Liver (tissue), 8 donors: ENCODE measurements at regions not wholly inside any gene's neighbourhood (a gene's known extent, or its start where the extent isn't known, plus 50 kb on each side); places are given as distances from the start of the nearest gene placed in this dataset.

Experiments used
- DNase-seq: peaks from one replicate; pipeline ENCODE4 v3.0.0-alpha.2; 2017; ENCODE audit warnings: low spot score
- H3K27ac ChIP-seq, 2 donors: one replicate each; pipeline ENCODE4 v1.7.0; 2013; ENCODE audit warnings: inconsistent platforms in 2 of 2, low read length in 2 of 2, control low read depth in 1 of 2, low read depth in 1 of 2, mild to moderate bottlenecking in 1 of 2
- H3K27me3 ChIP-seq, 4 donors: one replicate each; pipeline versions ENCODE4 v1.6.1 to v1.7.0; 2013; ENCODE audit warnings: low read length in 3 of 4, inconsistent platforms in 1 of 4, mild to moderate bottlenecking in 1 of 4, moderate library complexity in 1 of 4; ENCODE audit not compliant: control insufficient read depth in 4 of 4, insufficient read depth in 4 of 4
- H3K36me3 ChIP-seq, 4 donors: one replicate each; pipeline versions ENCODE4 v1.6.1 to v1.7.0; 2013; ENCODE audit warnings: low read length in 3 of 4, mild to moderate bottlenecking in 3 of 4, low read depth in 1 of 4, moderate library complexity in 1 of 4; ENCODE audit not compliant: control insufficient read depth in 4 of 4, insufficient read depth in 3 of 4
- H3K4me1 ChIP-seq, 4 donors: one replicate each; pipeline versions ENCODE4 v1.6.1 to v1.7.0; 2013; ENCODE audit warnings: low read length in 3 of 4, mild to moderate bottlenecking in 3 of 4, moderate library complexity in 1 of 4; ENCODE audit not compliant: control insufficient read depth in 4 of 4, insufficient read depth in 4 of 4
- H3K4me3 ChIP-seq, 3 donors: one replicate each; pipeline versions ENCODE4 v1.6.1 to v1.7.0; 2013; ENCODE audit warnings: low read length in 3 of 3, control low read depth in 1 of 3, low read depth in 1 of 3, mild to moderate bottlenecking in 1 of 3
- H3K9ac ChIP-seq, 2 donors: one replicate each; pipeline ENCODE4 v1.7.0; 2013; ENCODE audit warnings: low read length in 2 of 2, mild to moderate bottlenecking in 2 of 2, moderate library complexity in 2 of 2, control low read depth in 1 of 2, low read depth in 1 of 2
- H3K9me3 ChIP-seq, 4 donors: one replicate each; pipeline versions ENCODE4 v1.6.1 to v1.7.0; 2013; ENCODE audit warnings: low read length in 3 of 4; ENCODE audit not compliant: control insufficient read depth in 4 of 4
- ATF3 ChIP-seq: IDR thresholded peaks from 2 replicates; pipeline ENCODE4 v1.6.1; 2016; ENCODE audit warnings: antibody characterized with exemption
- CTCF ChIP-seq: fragments of 150-350 bp; IDR thresholded peaks from 2 replicates; pipeline ENCODE4 v1.5.1; 2017; ENCODE audit warnings: improper control_type of control experiment, low read depth, low read length; ENCODE audit not compliant: missing input control
- EGR1 ChIP-seq, 2 donors: IDR thresholded peaks; 2 replicates each; pipeline ENCODE4 v1.6.1; 2016 to 2018; ENCODE audit warnings: antibody characterized with exemption in 2 of 2, low read depth in 2 of 2
- FOXA1 ChIP-seq: IDR thresholded peaks from 2 replicates; pipeline ENCODE4 v1.6.1; 2016; ENCODE audit warnings: antibody characterized with exemption
- FOXA2 ChIP-seq: IDR thresholded peaks from 2 replicates; pipeline ENCODE4 v1.6.1; 2016; ENCODE audit warnings: antibody characterized with exemption
- GABPA ChIP-seq, 2 donors: IDR thresholded peaks in 1 of 2; conservative IDR thresholded peaks in 1 of 2; 2 replicates each; pipeline ENCODE4 v1.6.1; 2016; ENCODE audit warnings: antibody characterized with exemption in 2 of 2, mild to moderate bottlenecking in 1 of 2, moderate library complexity in 1 of 2
- HNF4A ChIP-seq, 2 donors: conservative IDR thresholded peaks; 2 replicates each; pipeline ENCODE4 v1.6.1; 2016; ENCODE audit warnings: antibody characterized with exemption in 2 of 2, mild to moderate bottlenecking in 2 of 2
- HNF4G ChIP-seq: IDR thresholded peaks from 2 replicates; pipeline ENCODE4 v1.6.1; 2016; ENCODE audit warnings: antibody characterized with exemption
- JUND ChIP-seq, 2 donors: IDR thresholded peaks; 2 replicates each; pipeline ENCODE4 v1.6.1; 2016; ENCODE audit warnings: antibody characterized with exemption in 2 of 2
- MAX ChIP-seq: IDR thresholded peaks from 2 replicates; pipeline ENCODE4 v1.6.1; 2016; ENCODE audit warnings: antibody characterized with exemption
- NR2F2 ChIP-seq: IDR thresholded peaks from 2 replicates; pipeline ENCODE4 v1.6.1; 2016; ENCODE audit warnings: antibody characterized with exemption
- RAD21 ChIP-seq, 2 donors: IDR thresholded peaks; 2 replicates each; pipeline ENCODE4 v1.6.1; 2016; ENCODE audit warnings: antibody characterized with exemption in 2 of 2, mild to moderate bottlenecking in 2 of 2
- REST ChIP-seq: IDR thresholded peaks from 2 replicates; pipeline ENCODE4 v1.6.1; 2016; ENCODE audit warnings: antibody characterized with exemption, mild to moderate bottlenecking
- RXRA ChIP-seq, 2 donors: IDR thresholded peaks; 2 replicates each; pipeline ENCODE4 v1.6.1; 2017 to 2018; ENCODE audit warnings: antibody characterized with exemption in 2 of 2, mild to moderate bottlenecking in 1 of 2
- SP1 ChIP-seq: IDR thresholded peaks from 2 replicates; pipeline ENCODE4 v1.6.1; 2018; ENCODE audit warnings: antibody characterized with exemption, mild to moderate bottlenecking
- TAF1 ChIP-seq: conservative IDR thresholded peaks from 2 replicates; pipeline ENCODE4 v1.6.1; 2016; ENCODE audit warnings: antibody characterized with exemption, mild to moderate bottlenecking
- YY1 ChIP-seq: IDR thresholded peaks from 2 replicates; pipeline ENCODE4 v1.6.1; 2016; ENCODE audit warnings: antibody characterized with exemption, mild to moderate bottlenecking
- ZBTB33 ChIP-seq: IDR thresholded peaks from 2 replicates; pipeline ENCODE4 v1.6.1; 2016; ENCODE audit warnings: antibody characterized with exemption
- WGBS: extraction: QIAGEN DNeasy Blood & Tissue Kit; methylation state at CpG from one replicate; pipeline ENCODE4 v1.1.7; 2013; 5-methylcytosine and 5-hydroxymethylcytosine counted together
- donor health status: healthy.
- donor health status: healthy.
- donor health status: healthy.
- donor health status: healthy.
- donor health status: healthy.

- H3K4me3 ChIP-seq, result no peak overlapping the region
- H3K4me1 ChIP-seq, result peaks cover 0 to 3% (median 0%) of the 10 kb centered on the region in 4 donors
- H3K27ac ChIP-seq, result no peak overlapping the region
- no peaks in the 10 kb centered on the region for H3K36me3 ChIP-seq
- H3K27me3 ChIP-seq, result no peaks in the 10 kb centered on the region
- TF ChIP-seq ZBTB33 (no peak), EGR1 (IDR thresholded peaks at IDR 0.05; ENCODE audit: low read depth in 2 of 2) (no peak), HNF4G (no peak), YY1 (no peak), JUND (IDR thresholded peaks at IDR 0.05) (no peak), TAF1 (no peak), FOXA2 (no peak), HNF4A (conservative IDR thresholded peaks at IDR 0.05) (no peak), GABPA (IDR thresholded peaks at IDR 0.05 in 1 of 2, conservative IDR thresholded peaks at IDR 0.05 in 1 of 2) (no peak), MAX (no peak), CTCF (no peak), NR2F2 (no peak), SP1 (no peak), REST (no peak), RXRA (IDR thresholded peaks at IDR 0.05) (no peak), RAD21 (IDR thresholded peaks at IDR 0.05) (no peak), FOXA1 (no peak), ATF3 (no peak)
- 93% methylated on average over 4 of the region's 4 CpGs for WGBS
- no peaks in the 10 kb centered on the region for H3K9me3 ChIP-seq
- DNase-seq, result no peak
- H3K9ac ChIP-seq, result no peak overlapping the region
These were observed 81.8 kb upstream of the AGAP1 start for GRCh38 chr2:235411905-235412485.
